ENCODE measurements at regions not wholly inside any gene's neighbourhood (a gene's known extent, or its start where the extent isn't known, plus 50 kb on each side); places are given as distances from the start of the nearest gene placed in this dataset.

- dilution Hi-C loops (cut with HindIII; ENCODE audit: low sequenced_read_pairs, unreplicated experiment) (no loop called here), in situ Hi-C loops (cut with MboI; ENCODE audit: low sequenced_read_pairs) (no loop called here), intact Hi-C loops (cut with micrococcal nuclease) (no loop called here)
- H3K56ac ChIP-seq (ENCODE audit: extremely low read depth, insufficient read depth, low read length): no peak overlapping the region
- H4K20me1 ChIP-seq (ENCODE audit: insufficient read depth, low read length): no peaks in the 10 kb centered on the region
- H4K91ac ChIP-seq (ENCODE audit: insufficient read depth, low read depth, low read length): no peak overlapping the region
- no peak overlapping the region for H4K5ac ChIP-seq (ENCODE audit: low read depth, low read length)
- H3K4me3 ChIP-seq (ENCODE audit: insufficient read depth, low read depth, low read length): no peak overlapping the region
- H3K79me1 ChIP-seq (ENCODE audit: low read depth in 1 of 2, low read length in 2 of 2): no peaks in the 10 kb centered on the region
- no peak overlapping the region for H2BK15ac ChIP-seq (ENCODE audit: low read depth, low read length)
- no peak overlapping the region for H3K14ac ChIP-seq (replicated peaks; ENCODE audit: low read depth, low read length)
- no peak overlapping the region for H2BK20ac ChIP-seq (ENCODE audit: low read depth, low read length)
- no peaks in the 10 kb centered on the region for H3K36me3 ChIP-seq (ENCODE audit: control insufficient read depth, insufficient read depth, low read length)
- no peak overlapping the region for H4K8ac ChIP-seq (ENCODE audit: low read depth in 2 of 2, low read length in 2 of 2)
- no peak overlapping the region for H2BK5ac ChIP-seq (ENCODE audit: low read depth, low read length, poor library complexity, severe bottlenecking)
- H2AK9ac ChIP-seq (replicated peaks; ENCODE audit: low read depth, low read length, poor library complexity): no peak overlapping the region
- WGBS, 2 experiments (ENCODE audit: extremely low coverage in 2 of 2, insufficient read length in 1 of 2): no CpG with 5 or more reads among the region's 2 CpGs
- ChIA-PET CTCF (no interaction called here), POLR2A (ENCODE audit: unreplicated experiment) (no interaction called here)
- H3K23ac ChIP-seq (ENCODE audit: low read depth, low read length): no peak overlapping the region
- no peak overlapping the region for H2AFZ ChIP-seq (replicated peaks; ENCODE audit: low read length, poor library complexity)
- no peaks in the 10 kb centered on the region for H3K4me1 ChIP-seq (ENCODE audit: control insufficient read depth, insufficient read depth, low read length)
- H2AK5ac ChIP-seq (ENCODE audit: low read depth, low read length): no peak overlapping the region
- TF ChIP-seq MAFK (IDR thresholded peaks at IDR 0.05; ENCODE audit: low read depth, low read length) (no peak), NFE2L2 (IDR thresholded peaks at IDR 0.05; ENCODE audit: low read depth, low read length) (no peak), MAZ (IDR thresholded peaks at IDR 0.05; ENCODE audit: borderline replicate concordance, low read depth, low read length) (no peak), CHD1 (IDR thresholded peaks at IDR 0.05; ENCODE audit: low read depth, low read length) (no peak)
- no peak for DNase-seq
- no peak overlapping the region for H3K4me2 ChIP-seq (ENCODE audit: low read depth, low read length)
- no peak overlapping the region for H3K18ac ChIP-seq (ENCODE audit: low read depth, low read length)
- no peak for ATAC-seq (ENCODE audit: low read depth)
- H3K9me1 ChIP-seq (ENCODE audit: insufficient read depth, low read length): no peaks in the 10 kb centered on the region
- H2BK120ac ChIP-seq (ENCODE audit: low read depth, low read length): no peak overlapping the region
- no peaks in the 10 kb centered on the region; the same call in none of the 2 replicates for H3K27me3 ChIP-seq (ENCODE audit: control insufficient read depth, insufficient read depth, low read length)
- H3K9me3 ChIP-seq (ENCODE audit: control insufficient read depth, insufficient read depth, low read length): no peaks in the 10 kb centered on the region
- no peak overlapping the region for H3K4ac ChIP-seq (ENCODE audit: low read depth, low read length)
- no peak overlapping the region for H3K9ac ChIP-seq (ENCODE audit: low read depth, low read length)
- no peak overlapping the region for H3K27ac ChIP-seq (ENCODE audit: insufficient read depth, low read length)
- no TSS peak for BruUV-seq (replicated peaks)
Measured at GRCh38 chr1:87263281-87263680, 65.4 kb upstream of the LMO4 start.

All from IMR-90 (cell line).